IMR-90 (cell line): ENCODE measurements at regions not wholly inside any gene's neighbourhood (a gene's known extent, or its start where the extent isn't known, plus 50 kb on each side); places are given as distances from the start of the nearest gene placed in this dataset.

Experiments used
- ATAC-seq: fragments of 200-7000 bp; cut with Tn5 transposase; 2 replicates; pipeline ENCODE4 v1.9.1; 2020; ENCODE audit warnings: low read depth, mild to moderate bottlenecking, moderate library complexity
- BruUV-seq: library from RNA; stranded (reverse); fragments of 400-500 nt; replicated peaks from 2 replicates; lab custom pipeline; 2021; lab: Mats Ljungman, UMichigan
- CTCF ChIA-PET: fragments of 300-600 bp; formaldehyde crosslinking; extraction: SDS; loops from one replicate; lab custom pipeline; 2021; ENCODE audit warnings: antibody characterized with exemption; lab: Yijun Ruan, JAX
- POLR2A ChIA-PET: fragments of 300-600 bp; sonication (Branson Sonifier 250); formaldehyde crosslinking; loops from one replicate; lab custom pipeline; 2022; ENCODE audit warnings: antibody characterized with exemption; ENCODE audit not compliant: unreplicated experiment; lab: Charles Lee
- DNase-seq: peaks from one replicate; pipeline ENCODE4 v3.0.0; 2013
- H2AFZ ChIP-seq: replicated peaks from 2 replicates; pipeline ENCODE3; 2013; ENCODE audit warnings: low read length, mild to moderate bottlenecking; ENCODE audit not compliant: poor library complexity
- H2AK5ac ChIP-seq: 2 replicates; pipeline ENCODE4 v1.6.1; 2013; ENCODE audit warnings: low read depth, low read length, inconsistent platforms
- H2AK9ac ChIP-seq: replicated peaks from 2 replicates; pipeline ENCODE3; 2013; ENCODE audit warnings: mild to moderate bottlenecking, low read depth, low read length, moderate library complexity; ENCODE audit not compliant: poor library complexity
- H2BK120ac ChIP-seq: 2 replicates; pipeline ENCODE4 v1.6.1; 2013; ENCODE audit warnings: low read depth, low read length, inconsistent platforms
- H2BK15ac ChIP-seq: 3 replicates; pipeline ENCODE4 v1.6.1; 2013; ENCODE audit warnings: low read depth, low read length, inconsistent platforms
- H2BK20ac ChIP-seq: 2 replicates; pipeline ENCODE4 v1.6.1; 2013; ENCODE audit warnings: low read depth, mild to moderate bottlenecking, inconsistent platforms, low read length, moderate library complexity
- H2BK5ac ChIP-seq: 2 replicates; pipeline ENCODE4 v1.6.1; 2013; ENCODE audit warnings: mild to moderate bottlenecking, low read depth, low read length, inconsistent platforms; ENCODE audit not compliant: poor library complexity, severe bottlenecking
- H3K14ac ChIP-seq: replicated peaks from 2 replicates; pipeline ENCODE4 v1.6.1; 2013; ENCODE audit warnings: low read depth, low read length, inconsistent platforms
- H3K18ac ChIP-seq: 2 replicates; pipeline ENCODE4 v1.6.1; 2013; ENCODE audit warnings: low read depth, low read length, control low read depth
- H3K23ac ChIP-seq: 2 replicates; pipeline ENCODE4 v1.6.1; 2013; ENCODE audit warnings: low read depth, low read length, inconsistent platforms
- H3K27ac ChIP-seq: 2 replicates; pipeline ENCODE4 v1.5.1; 2013; ENCODE audit warnings: mild to moderate bottlenecking, control low read depth, low read length; ENCODE audit not compliant: insufficient read depth
- H3K27me3 ChIP-seq: 2 replicates; pipeline ENCODE4 v1.6.1; 2013; ENCODE audit warnings: low read length; ENCODE audit not compliant: control insufficient read depth, insufficient read depth
- H3K36me3 ChIP-seq: 2 replicates; pipeline ENCODE4 v1.6.1; 2013; ENCODE audit warnings: low read length, mixed read lengths; ENCODE audit not compliant: control insufficient read depth, insufficient read depth
- H3K4ac ChIP-seq: 2 replicates; pipeline ENCODE4 v1.6.1; 2013; ENCODE audit warnings: low read depth, low read length, inconsistent platforms
- H3K4me1 ChIP-seq: 2 replicates; pipeline ENCODE4 v1.6.1; 2013; ENCODE audit warnings: low read length, mixed read lengths; ENCODE audit not compliant: control insufficient read depth, insufficient read depth
- H3K4me2 ChIP-seq: 2 replicates; pipeline ENCODE4 v1.6.1; 2013; ENCODE audit warnings: low read depth, mild to moderate bottlenecking, control low read depth, low read length, moderate library complexity
- H3K4me3 ChIP-seq: 2 replicates; pipeline ENCODE4 v1.5.1; 2013; ENCODE audit warnings: low read depth, mild to moderate bottlenecking, control low read depth, low read length, moderate library complexity; ENCODE audit not compliant: insufficient read depth
- H3K56ac ChIP-seq: 2 replicates; pipeline ENCODE4 v1.6.1; 2013; ENCODE audit warnings: low read length, inconsistent platforms; ENCODE audit not compliant: insufficient read depth; ENCODE audit errors: extremely low read depth
- H3K79me1 ChIP-seq, 2 experiments: 2 replicates each; pipeline ENCODE4 v1.6.1; 2013; ENCODE audit warnings: low read length in 2 of 2, inconsistent platforms in 1 of 2, low read depth in 1 of 2
- H3K9ac ChIP-seq: 2 replicates; pipeline ENCODE4 v1.6.1; 2013; ENCODE audit warnings: low read depth, low read length, control low read depth
- H3K9me1 ChIP-seq: 2 replicates; pipeline ENCODE4 v1.6.1; 2013; ENCODE audit warnings: low read length, inconsistent platforms; ENCODE audit not compliant: insufficient read depth
- H3K9me3 ChIP-seq: 2 replicates; pipeline ENCODE4 v1.6.1; 2013; ENCODE audit warnings: low read length; ENCODE audit not compliant: control insufficient read depth, insufficient read depth
- H4K20me1 ChIP-seq: 2 replicates; pipeline ENCODE4 v1.6.1; 2013; ENCODE audit warnings: low read length, inconsistent platforms; ENCODE audit not compliant: insufficient read depth
- H4K5ac ChIP-seq: 2 replicates; pipeline ENCODE4 v1.6.1; 2013; ENCODE audit warnings: mild to moderate bottlenecking, low read depth, low read length, control low read depth
- H4K8ac ChIP-seq, 2 experiments: 2 replicates each; pipeline ENCODE4 v1.6.1; 2013; ENCODE audit warnings: low read depth in 2 of 2, low read length in 2 of 2, control low read depth in 1 of 2, inconsistent platforms in 1 of 2
- H4K91ac ChIP-seq: 2 replicates; pipeline ENCODE4 v1.6.1; 2013; ENCODE audit warnings: low read depth, low read length, inconsistent platforms; ENCODE audit not compliant: insufficient read depth
- BHLHE40 ChIP-seq: fragments of 150-350 bp; IDR thresholded peaks from 2 replicates; pipeline ENCODE4 v1.6.1; 2016; ENCODE audit warnings: mild to moderate bottlenecking, low read depth, low read length
- CHD1 ChIP-seq: IDR thresholded peaks from 2 replicates; pipeline ENCODE4 v1.6.1; 2012; ENCODE audit warnings: low read depth, low read length, improper control_type of control experiment
- FOS ChIP-seq: fragments of 150-350 bp; IDR thresholded peaks from 2 replicates; pipeline ENCODE4 v1.6.1; 2016; ENCODE audit warnings: low read depth, low read length
- MAFK ChIP-seq: IDR thresholded peaks from 2 replicates; pipeline ENCODE4 v1.6.1; 2012; ENCODE audit warnings: low read depth, low read length, improper control_type of control experiment
- MXI1 ChIP-seq: IDR thresholded peaks from 2 replicates; pipeline ENCODE4 v1.6.1; 2012; ENCODE audit warnings: low read depth, mild to moderate bottlenecking, low read length, moderate library complexity, borderline replicate concordance
- NFE2L2 ChIP-seq: fragments of 150-350 bp; IDR thresholded peaks from 2 replicates; pipeline ENCODE4 v1.6.1; 2016; ENCODE audit warnings: low read depth, mild to moderate bottlenecking, low read length
- POLR2A ChIP-seq: IDR thresholded peaks from 2 replicates; pipeline ENCODE4 v1.6.1; 2012; ENCODE audit warnings: mild to moderate bottlenecking, low read depth, low read length
- RAD21 ChIP-seq: IDR thresholded peaks from 2 replicates; pipeline ENCODE4 v1.6.1; 2012; ENCODE audit warnings: low read length, improper control_type of control experiment
- RCOR1 ChIP-seq: IDR thresholded peaks from 2 replicates; pipeline ENCODE4 v1.6.1; 2012; ENCODE audit warnings: mild to moderate bottlenecking, low read length, improper control_type of control experiment; ENCODE audit not compliant: insufficient replicate concordance
- RFX5 ChIP-seq: IDR thresholded peaks from 2 replicates; pipeline ENCODE4 v1.8.0; 2012; ENCODE audit warnings: low read depth, mild to moderate bottlenecking, low read length, moderate library complexity
- SMC3 ChIP-seq: fragments of 150-350 bp; IDR thresholded peaks from 2 replicates; pipeline ENCODE4 v1.6.1; 2016; ENCODE audit warnings: low read depth, mild to moderate bottlenecking, antibody characterized with exemption, low read length, moderate library complexity
- USF2 ChIP-seq: fragments of 150-350 bp; IDR thresholded peaks from 2 replicates; pipeline ENCODE4 v1.6.1; 2017; ENCODE audit warnings: mild to moderate bottlenecking, antibody characterized with exemption, low read length, low read depth
- WGBS, 2 experiments: methylation state at CpG; one replicate each; pipeline versions ENCODE4 v1.1.5 to v1.1.7; 2013; ENCODE audit warnings: missing lambda C conversion rate in 2 of 2; ENCODE audit not compliant: insufficient read length in 1 of 2; ENCODE audit errors: extremely low coverage in 2 of 2; 5-methylcytosine and 5-hydroxymethylcytosine counted together
- dilution Hi-C: fragments of 300-500 bp; cut with HindIII; formaldehyde crosslinking; loops from one replicate; pipeline ENCODE4 v1.14.3; 2018; ENCODE audit warnings: low sequenced_read_pairs; ENCODE audit not compliant: unreplicated experiment
- in situ Hi-C: fragments of 300-500 bp; cut with MboI; formaldehyde crosslinking; loops from 3 replicates; pipeline ENCODE4 v1.14.3; 2019; ENCODE audit warnings: low sequenced_read_pairs, inconsistent platforms, mixed read lengths
- intact Hi-C: fragments of 100-400 bp; cut with micrococcal nuclease; formaldehyde crosslinking; loops from 2 replicates; pipeline ENCODE4 v1.10.0; 2022
- TF ChIP-seq, protein P1 (sequence below): fragments of 150-350 bp; IDR thresholded peaks from 2 replicates; pipeline ENCODE4 v1.6.1; 2016; ENCODE audit warnings: low read depth, mild to moderate bottlenecking, low read length, moderate library complexity, borderline replicate concordance
- TF ChIP-seq, protein P2 (sequence below): conservative IDR thresholded peaks from 2 replicates; pipeline ENCODE4 v1.5.1; 2012; ENCODE audit warnings: mild to moderate bottlenecking, low read depth, low read length, improper control_type of control experiment

DNA sequence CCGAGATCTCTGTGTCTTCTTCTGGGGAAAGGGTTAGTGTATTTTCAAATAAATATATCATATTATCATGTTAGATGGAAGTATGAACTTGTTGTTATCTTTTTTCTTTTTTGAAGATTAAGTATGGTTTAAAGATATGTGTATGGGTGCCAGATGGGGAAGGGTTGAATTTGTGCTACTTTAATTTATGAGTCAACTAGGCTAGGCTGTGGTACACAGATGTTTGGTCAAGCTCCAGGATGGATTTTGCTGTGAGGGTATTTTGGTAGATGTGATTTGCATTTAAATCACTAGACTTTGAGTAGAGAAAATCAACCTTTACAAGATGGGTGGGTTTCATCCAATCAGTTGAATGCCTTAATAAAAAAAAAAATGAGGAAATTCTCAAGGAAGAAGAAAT is 886.6 kb upstream of the ADGRB3 start:
- H4K91ac ChIP-seq, result no peak overlapping the region
- H3K27me3 ChIP-seq, result no peaks in the 10 kb centered on the region
- no peak overlapping the region for H2BK20ac ChIP-seq
- no peak overlapping the region for H2BK15ac ChIP-seq
- POLR2A ChIA-PET, result no interaction called here
- BruUV-seq, result no TSS peak
- no peaks in the 10 kb centered on the region for H3K9me3 ChIP-seq
- no CpG with 5 or more reads among the region's 1 CpG for WGBS, 2 experiments
- no peak overlapping the region for H3K18ac ChIP-seq
- H3K23ac ChIP-seq, result no peak overlapping the region
- H3K36me3 ChIP-seq, result no peaks in the 10 kb centered on the region
- dilution Hi-C loops, result no loop called here
- no peak overlapping the region for H3K4ac ChIP-seq
- in situ Hi-C loops, result no loop called here
- no peaks in the 10 kb centered on the region for H3K4me1 ChIP-seq
- no peak overlapping the region for H3K9ac ChIP-seq
- H3K27ac ChIP-seq, result no peak overlapping the region
- no peaks in the 10 kb centered on the region for H3K79me1 ChIP-seq
- H4K8ac ChIP-seq, result no peak overlapping the region
- H2BK5ac ChIP-seq, result no peak overlapping the region
- H2AK9ac ChIP-seq, result no peak overlapping the region
- H3K56ac ChIP-seq, result no peak overlapping the region
- no peaks in the 10 kb centered on the region for H3K9me1 ChIP-seq
- H3K4me3 ChIP-seq, result no peak overlapping the region
- intact Hi-C loops, result no loop called here
- no peaks in the 10 kb centered on the region for H4K20me1 ChIP-seq
- no peak overlapping the region for H2AFZ ChIP-seq
- no peak overlapping the region for H3K4me2 ChIP-seq
- ATAC-seq (no peak), DNase-seq (no peak)
- CTCF ChIA-PET, result no interaction called here
- no peak overlapping the region for H4K5ac ChIP-seq
- TF ChIP-seq RFX5, result no peak
- no peak for TF ChIP-seq CHD1
- TF ChIP-seq BHLHE40, result no peak
- no peak for TF ChIP-seq FOS
- no peak for TF ChIP-seq SMC3
- no peak for TF ChIP-seq RCOR1
- no peak for TF ChIP-seq USF2
- TF ChIP-seq RAD21, result no peak
- TF ChIP-seq MAFK, result no peak
- no peak for TF ChIP-seq MXI1
- no peak for TF ChIP-seq POLR2A
- TF ChIP-seq, protein P1, sequence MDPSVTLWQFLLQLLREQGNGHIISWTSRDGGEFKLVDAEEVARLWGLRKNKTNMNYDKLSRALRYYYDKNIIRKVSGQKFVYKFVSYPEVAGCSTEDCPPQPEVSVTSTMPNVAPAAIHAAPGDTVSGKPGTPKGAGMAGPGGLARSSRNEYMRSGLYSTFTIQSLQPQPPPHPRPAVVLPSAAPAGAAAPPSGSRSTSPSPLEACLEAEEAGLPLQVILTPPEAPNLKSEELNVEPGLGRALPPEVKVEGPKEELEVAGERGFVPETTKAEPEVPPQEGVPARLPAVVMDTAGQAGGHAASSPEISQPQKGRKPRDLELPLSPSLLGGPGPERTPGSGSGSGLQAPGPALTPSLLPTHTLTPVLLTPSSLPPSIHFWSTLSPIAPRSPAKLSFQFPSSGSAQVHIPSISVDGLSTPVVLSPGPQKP, result no peak
- TF ChIP-seq, protein P2, sequence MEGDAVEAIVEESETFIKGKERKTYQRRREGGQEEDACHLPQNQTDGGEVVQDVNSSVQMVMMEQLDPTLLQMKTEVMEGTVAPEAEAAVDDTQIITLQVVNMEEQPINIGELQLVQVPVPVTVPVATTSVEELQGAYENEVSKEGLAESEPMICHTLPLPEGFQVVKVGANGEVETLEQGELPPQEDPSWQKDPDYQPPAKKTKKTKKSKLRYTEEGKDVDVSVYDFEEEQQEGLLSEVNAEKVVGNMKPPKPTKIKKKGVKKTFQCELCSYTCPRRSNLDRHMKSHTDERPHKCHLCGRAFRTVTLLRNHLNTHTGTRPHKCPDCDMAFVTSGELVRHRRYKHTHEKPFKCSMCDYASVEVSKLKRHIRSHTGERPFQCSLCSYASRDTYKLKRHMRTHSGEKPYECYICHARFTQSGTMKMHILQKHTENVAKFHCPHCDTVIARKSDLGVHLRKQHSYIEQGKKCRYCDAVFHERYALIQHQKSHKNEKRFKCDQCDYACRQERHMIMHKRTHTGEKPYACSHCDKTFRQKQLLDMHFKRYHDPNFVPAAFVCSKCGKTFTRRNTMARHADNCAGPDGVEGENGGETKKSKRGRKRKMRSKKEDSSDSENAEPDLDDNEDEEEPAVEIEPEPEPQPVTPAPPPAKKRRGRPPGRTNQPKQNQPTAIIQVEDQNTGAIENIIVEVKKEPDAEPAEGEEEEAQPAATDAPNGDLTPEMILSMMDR, result no peak
- TF ChIP-seq NFE2L2, result no peak
- H2BK120ac ChIP-seq, result no peak overlapping the region
- no peak overlapping the region for H3K14ac ChIP-seq
- H2AK5ac ChIP-seq, result no peak overlapping the region
